ENCODE measurements at regions not wholly inside any gene's neighbourhood (a gene's known extent, or its start where the extent isn't known, plus 50 kb on each side); places are given as distances from the start of the nearest gene placed in this dataset.

GRCh38 chr5:158354958-158355357 is 496.0 kb upstream of the CLINT1 start:
- TF ChIP-seq POLR2A (IDR thresholded peaks at IDR 0.05) = no peak
- TF ChIP-seq, protein P1, sequence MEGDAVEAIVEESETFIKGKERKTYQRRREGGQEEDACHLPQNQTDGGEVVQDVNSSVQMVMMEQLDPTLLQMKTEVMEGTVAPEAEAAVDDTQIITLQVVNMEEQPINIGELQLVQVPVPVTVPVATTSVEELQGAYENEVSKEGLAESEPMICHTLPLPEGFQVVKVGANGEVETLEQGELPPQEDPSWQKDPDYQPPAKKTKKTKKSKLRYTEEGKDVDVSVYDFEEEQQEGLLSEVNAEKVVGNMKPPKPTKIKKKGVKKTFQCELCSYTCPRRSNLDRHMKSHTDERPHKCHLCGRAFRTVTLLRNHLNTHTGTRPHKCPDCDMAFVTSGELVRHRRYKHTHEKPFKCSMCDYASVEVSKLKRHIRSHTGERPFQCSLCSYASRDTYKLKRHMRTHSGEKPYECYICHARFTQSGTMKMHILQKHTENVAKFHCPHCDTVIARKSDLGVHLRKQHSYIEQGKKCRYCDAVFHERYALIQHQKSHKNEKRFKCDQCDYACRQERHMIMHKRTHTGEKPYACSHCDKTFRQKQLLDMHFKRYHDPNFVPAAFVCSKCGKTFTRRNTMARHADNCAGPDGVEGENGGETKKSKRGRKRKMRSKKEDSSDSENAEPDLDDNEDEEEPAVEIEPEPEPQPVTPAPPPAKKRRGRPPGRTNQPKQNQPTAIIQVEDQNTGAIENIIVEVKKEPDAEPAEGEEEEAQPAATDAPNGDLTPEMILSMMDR (IDR thresholded peaks at IDR 0.05) = no peak
